ENCODE measurements at regions not wholly inside any gene's neighbourhood (a gene's known extent, or its start where the extent isn't known, plus 50 kb on each side); places are given as distances from the start of the nearest gene placed in this dataset.

- no peaks in the 10 kb centered on the region for H3K4me1 ChIP-seq
- WGBS, result 94% methylated on average over 1 of the region's 1 CpG
- intact Hi-C loops (cut with DNase I), result no loop called here
- no peak for DNase-seq (ENCODE audit: extremely low spot score)
- no peaks in the 10 kb centered on the region for H3K9me3 ChIP-seq
- TF ChIP-seq POLR2AphosphoS5 (IDR thresholded peaks at IDR 0.05), result no peak
- no peak overlapping the region for H3K4me3 ChIP-seq
- no peaks in the 10 kb centered on the region for H3K27me3 ChIP-seq
- H3K27ac ChIP-seq (replicated peaks in 1 of 4), result no peak overlapping the region
- no peaks in the 10 kb centered on the region for H3K36me3 ChIP-seq
Measured at GRCh38 chr4:35423104-35423503, 821.2 kb downstream of the ARAP2 start.

- intact Hi-C loops (cut with DNase I), result no loop called here
- no peaks in the 10 kb centered on the region for H3K9me3 ChIP-seq
- H3K36me3 ChIP-seq, result no peaks in the 10 kb centered on the region
- no peaks in the 10 kb centered on the region for H3K4me1 ChIP-seq
- H3K27ac ChIP-seq (replicated peaks in 1 of 4), result no peak overlapping the region
- H3K27me3 ChIP-seq, result no peaks in the 10 kb centered on the region
- TF ChIP-seq CTCF (IDR thresholded peaks at IDR 0.05), result no peak
- no peak for TF ChIP-seq EP300 (IDR thresholded peaks at IDR 0.05)
- no peak for TF ChIP-seq POLR2AphosphoS5 (IDR thresholded peaks at IDR 0.05)
- TF ChIP-seq POLR2A (IDR thresholded peaks at IDR 0.05; ENCODE audit: low read depth), result no peak
- H3K4me3 ChIP-seq, result no peak overlapping the region
- no peak for DNase-seq (ENCODE audit: extremely low spot score)
Measured at GRCh38 chr4:35447474-35447873, 796.8 kb downstream of the ARAP2 start.

- TF ChIP-seq POLR2AphosphoS5 (IDR thresholded peaks at IDR 0.05), result no peak
- no peak for TF ChIP-seq EP300 (IDR thresholded peaks at IDR 0.05)
- TF ChIP-seq CTCF (IDR thresholded peaks at IDR 0.05), result no peak
- TF ChIP-seq POLR2A (IDR thresholded peaks at IDR 0.05; ENCODE audit: low read depth), result no peak
- Histone ChIP-seq H3K27me3 (no peaks in the 10 kb centered on the region), H3K36me3 (no peaks in the 10 kb centered on the region), H3K27ac (replicated peaks in 1 of 4) (no peak overlapping the region), H3K4me1 (no peaks in the 10 kb centered on the region), H3K4me3 (no peak overlapping the region), H3K9me3 (peaks cover 0 to 8% (median 0%) of the 10 kb centered on the region in 4 donors)
- intact Hi-C loops (cut with DNase I), result no loop called here
- DNase-seq (ENCODE audit: extremely low spot score), result no peak
Measured at GRCh38 chr4:35459045-35459444, 785.3 kb downstream of the ARAP2 start.

GRCh38 chr4:35461931-35462659 is 782.2 kb downstream of the ARAP2 start:
- Histone ChIP-seq H3K4me3 (no peak overlapping the region), H3K4me1 (no peaks in the 10 kb centered on the region), H3K9me3 (peaks cover 0 to 8% (median 0%) of the 10 kb centered on the region in 4 donors), H3K27me3 (no peaks in the 10 kb centered on the region), H3K36me3 (no peaks in the 10 kb centered on the region), H3K27ac (replicated peaks in 1 of 4) (no peak overlapping the region)
- no peak for DNase-seq (ENCODE audit: extremely low spot score)
- no peak for TF ChIP-seq POLR2A (IDR thresholded peaks at IDR 0.05; ENCODE audit: low read depth)
- TF ChIP-seq POLR2AphosphoS5 (IDR thresholded peaks at IDR 0.05), result no peak
- TF ChIP-seq EP300 (IDR thresholded peaks at IDR 0.05), result no peak
- TF ChIP-seq CTCF (IDR thresholded peaks at IDR 0.05), result no peak
- 69% methylated on average over 5 of the region's 5 CpGs for WGBS
- intact Hi-C loops (cut with DNase I), result no loop called here

- DNase-seq (ENCODE audit: extremely low spot score), result no peak
- Histone ChIP-seq H3K4me1 (no peaks in the 10 kb centered on the region), H3K9me3 (peaks cover 0 to 8% (median 0%) of the 10 kb centered on the region in 4 donors), H3K36me3 (no peaks in the 10 kb centered on the region), H3K27me3 (no peaks in the 10 kb centered on the region), H3K4me3 (no peak overlapping the region), H3K27ac (replicated peaks in 1 of 4) (no peak overlapping the region)
- TF ChIP-seq POLR2AphosphoS5 (IDR thresholded peaks at IDR 0.05) (no peak), CTCF (IDR thresholded peaks at IDR 0.05) (no peak)
- WGBS, result 85% methylated on average over 14 of the region's 19 CpGs
- intact Hi-C loops (cut with DNase I), result no loop called here
Measured at GRCh38 chr4:35463251-35463952, 780.9 kb downstream of the ARAP2 start.
